B cell (primary cell): ENCODE measurements at regions not wholly inside any gene's neighbourhood (a gene's known extent, or its start where the extent isn't known, plus 50 kb on each side); places are given as distances from the start of the nearest gene placed in this dataset.

Source experiments
- ATAC-seq: fragments of 200-7000 bp; cut with Tn5 transposase; one replicate; pipeline ENCODE4 v1.10.0; 2021; ENCODE audit warnings: low read depth, mild to moderate bottlenecking, moderate number of reproducible peaks, moderate library complexity
- CTCF ChIA-PET: fragments of 350-600 bp; sonication (Branson Sonifier 250); formaldehyde crosslinking; loops from one replicate; lab custom pipeline; 2021; ENCODE audit warnings: antibody characterized with exemption, inconsistent platforms; lab: Charles Lee
- POLR2A ChIA-PET: fragments of 350-600 bp; sonication (Branson Sonifier 250); formaldehyde crosslinking; loops from one replicate; lab custom pipeline; 2021; ENCODE audit warnings: antibody characterized with exemption; lab: Charles Lee
- DNase-seq: peaks from one replicate; pipeline ENCODE4 v3.0.0; 2013
- H2AFZ ChIP-seq: 2 replicates; pipeline ENCODE4 v1.6.1; 2012; ENCODE audit warnings: mild to moderate bottlenecking, low read depth, low read length; ENCODE audit not compliant: insufficient read depth, poor library complexity, severe bottlenecking
- H3K27ac ChIP-seq, 2 donors: 1 replicate in 1 of 2; 2 replicates in 1 of 2; pipeline ENCODE4 v1.5.1; 2012 to 2013; ENCODE audit warnings: low read length in 2 of 2, mild to moderate bottlenecking in 2 of 2, moderate library complexity in 1 of 2
- H3K27me3 ChIP-seq, 4 experiments: fragments of 200-600 bp in 1 of 4; sonication (generic) in 1 of 4; replicated peaks in 1 of 4; 1 replicate in 2 of 4; 2 replicates in 2 of 4; pipeline versions ENCODE4 v1.6.1 to v1.7.0; 2013 to 2016; ENCODE audit warnings: low read length in 3 of 4, mild to moderate bottlenecking in 2 of 4, mixed read lengths in 1 of 4, moderate library complexity in 1 of 4; ENCODE audit not compliant: insufficient read depth in 4 of 4, control insufficient read depth in 3 of 4; ENCODE audit errors: control extremely low read depth in 1 of 4
- H3K36me3 ChIP-seq, 2 experiments: replicated peaks in 1 of 2; 1 replicate in 1 of 2; 2 replicates in 1 of 2; pipeline versions ENCODE4 v1.6.1 to v1.7.1; 2013; ENCODE audit warnings: low read length in 1 of 2; ENCODE audit not compliant: insufficient read depth in 2 of 2, control insufficient read depth in 1 of 2; ENCODE audit errors: control extremely low read depth in 1 of 2, extremely low read depth in 1 of 2
- H3K4me1 ChIP-seq, 2 donors: fragments of 200-600 bp in 1 of 2; sonication (generic) in 1 of 2; 1 replicate in 1 of 2; 2 replicates in 1 of 2; pipeline versions ENCODE4 v1.5.1 to v1.6.1; 2013 to 2017; ENCODE audit warnings: low read length in 2 of 2; ENCODE audit not compliant: control insufficient read depth in 2 of 2, insufficient read depth in 2 of 2
- H3K4me2 ChIP-seq: replicated peaks from 2 replicates; pipeline ENCODE3; 2012; ENCODE audit warnings: mild to moderate bottlenecking, low read depth, low read length; ENCODE audit not compliant: poor library complexity, severe bottlenecking
- H3K4me3 ChIP-seq, 5 experiments: fragments of 200-600 bp in 1 of 5; sonication (generic) in 1 of 5; 1 replicate in 3 of 5; 2 replicates in 2 of 5; pipeline versions ENCODE4 v1.5.1 to v1.7.0; 2011 to 2016; ENCODE audit warnings: low read length in 4 of 5, mild to moderate bottlenecking in 4 of 5, low read depth in 2 of 5, control low read depth in 1 of 5, moderate library complexity in 1 of 5; ENCODE audit not compliant: insufficient read depth in 1 of 5; ENCODE audit errors: control extremely low read depth in 1 of 5, extremely low read depth in 1 of 5
- H3K79me2 ChIP-seq: fragments of 200-600 bp; sonication (generic); one replicate; pipeline ENCODE4 v1.6.0; 2016; ENCODE audit warnings: low read length; ENCODE audit not compliant: control insufficient read depth, insufficient read depth
- H3K9ac ChIP-seq: fragments of 200-600 bp; sonication (generic); 2 replicates; pipeline ENCODE4 v1.6.1; 2017; ENCODE audit warnings: mild to moderate bottlenecking, low read length, moderate library complexity
- H3K9me3 ChIP-seq, 3 donors: one replicate each; pipeline versions ENCODE4 v1.6.1 to v1.7.1; 2013; ENCODE audit warnings: low read length in 2 of 3; ENCODE audit not compliant: control insufficient read depth in 2 of 3, insufficient read depth in 1 of 3; ENCODE audit errors: control extremely low read depth in 1 of 3
- H4K20me1 ChIP-seq: 2 replicates; pipeline ENCODE4 v1.6.0; 2012; ENCODE audit warnings: mild to moderate bottlenecking, low read length; ENCODE audit not compliant: insufficient read depth, control insufficient read depth, poor library complexity, severe bottlenecking
- H3K27ac Mint-ChIP-seq: one replicate; pipeline ENCODE4 v1.8.0; 2021; ENCODE audit warnings: mixed read lengths
- H3K27me3 Mint-ChIP-seq: one replicate; pipeline ENCODE4 v1.8.0; 2021; ENCODE audit warnings: mixed read lengths
- H3K4me1 Mint-ChIP-seq: one replicate; pipeline ENCODE4 v1.8.0; 2021; ENCODE audit warnings: mixed read lengths
- H3K4me3 Mint-ChIP-seq: one replicate; pipeline ENCODE4 v1.8.0; 2021; ENCODE audit warnings: mixed read lengths
- H3K9me3 Mint-ChIP-seq: one replicate; pipeline ENCODE4 v1.8.0; 2022; ENCODE audit warnings: mixed read lengths; ENCODE audit not compliant: insufficient read depth
- EZH2 ChIP-seq: IDR thresholded peaks from 2 replicates; pipeline ENCODE4 v1.6.1; 2012; ENCODE audit warnings: borderline replicate concordance, low read depth, mild to moderate bottlenecking, moderate library complexity, low read length; ENCODE audit not compliant: insufficient read depth, poor library complexity, severe bottlenecking
- WGBS: methylation state at CpG from one replicate; pipeline ENCODE4 v1.1.5; 2013; ENCODE audit warnings: missing lambda C conversion rate; ENCODE audit not compliant: insufficient coverage; 5-methylcytosine and 5-hydroxymethylcytosine counted together
- intact Hi-C: fragments of 100-400 bp; cut with micrococcal nuclease; formaldehyde crosslinking; loops from one replicate; pipeline ENCODE4 v1.10.0; 2022
- TF ChIP-seq, protein P1 (sequence below): fragments of 200-600 bp; IDR thresholded peaks from one replicate; pipeline ENCODE4 v1.8.0; 2022; ENCODE audit warnings: antibody characterized with exemption, mild to moderate bottlenecking

DNA sequence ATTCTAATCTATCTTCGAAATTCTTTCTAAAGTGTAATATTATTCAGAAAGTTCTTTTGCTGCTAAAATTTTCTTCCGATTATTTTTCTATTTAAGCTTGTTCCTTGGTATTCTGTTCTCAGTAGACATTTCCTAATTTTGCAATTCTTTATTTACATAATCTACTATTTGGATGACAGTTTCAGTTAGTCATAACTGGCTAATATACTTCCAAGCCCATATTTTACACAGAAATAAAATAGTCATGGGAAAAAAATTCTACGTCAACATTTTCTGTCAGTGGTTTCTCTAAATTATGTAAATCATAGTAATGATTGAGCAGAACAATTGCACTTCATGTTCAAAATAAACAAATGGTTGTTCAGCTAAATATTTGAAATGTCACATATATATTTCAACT, 178.0 kb upstream of the ANKRD50 start:
- Histone ChIP-seq H2AFZ (no peak overlapping the region), H3K4me1 (no peaks in the 10 kb centered on the region), H3K27me3 (no peaks in the 10 kb centered on the region), H3K4me2 (no peak overlapping the region), H3K79me2 (no peaks in the 10 kb centered on the region), H4K20me1 (no peaks in the 10 kb centered on the region), H3K36me3 (no peaks in the 10 kb centered on the region), H3K27ac (no peak overlapping the region), H3K9me3 (no peaks in the 10 kb centered on the region), H3K4me3 (no peak overlapping the region), H3K9ac (no peak overlapping the region)
- Mint-ChIP-seq H3K4me3 (no peak overlapping the region), H3K9me3 (peaks cover 2% of the 10 kb centered on the region), H3K4me1 (no peaks in the 10 kb centered on the region), H3K27me3 (no peaks in the 10 kb centered on the region), H3K27ac (no peak overlapping the region)
- POLR2A ChIA-PET: no interaction called here
- ATAC-seq (no peak), DNase-seq (no peak)
- TF ChIP-seq EZH2: no peak
- TF ChIP-seq, protein P1, sequence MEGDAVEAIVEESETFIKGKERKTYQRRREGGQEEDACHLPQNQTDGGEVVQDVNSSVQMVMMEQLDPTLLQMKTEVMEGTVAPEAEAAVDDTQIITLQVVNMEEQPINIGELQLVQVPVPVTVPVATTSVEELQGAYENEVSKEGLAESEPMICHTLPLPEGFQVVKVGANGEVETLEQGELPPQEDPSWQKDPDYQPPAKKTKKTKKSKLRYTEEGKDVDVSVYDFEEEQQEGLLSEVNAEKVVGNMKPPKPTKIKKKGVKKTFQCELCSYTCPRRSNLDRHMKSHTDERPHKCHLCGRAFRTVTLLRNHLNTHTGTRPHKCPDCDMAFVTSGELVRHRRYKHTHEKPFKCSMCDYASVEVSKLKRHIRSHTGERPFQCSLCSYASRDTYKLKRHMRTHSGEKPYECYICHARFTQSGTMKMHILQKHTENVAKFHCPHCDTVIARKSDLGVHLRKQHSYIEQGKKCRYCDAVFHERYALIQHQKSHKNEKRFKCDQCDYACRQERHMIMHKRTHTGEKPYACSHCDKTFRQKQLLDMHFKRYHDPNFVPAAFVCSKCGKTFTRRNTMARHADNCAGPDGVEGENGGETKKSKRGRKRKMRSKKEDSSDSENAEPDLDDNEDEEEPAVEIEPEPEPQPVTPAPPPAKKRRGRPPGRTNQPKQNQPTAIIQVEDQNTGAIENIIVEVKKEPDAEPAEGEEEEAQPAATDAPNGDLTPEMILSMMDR: no peak
- no CpG with 5 or more reads among the region's 3 CpGs for WGBS
- CTCF ChIA-PET: no interaction called here
- intact Hi-C loops: no loop called here

DNA sequence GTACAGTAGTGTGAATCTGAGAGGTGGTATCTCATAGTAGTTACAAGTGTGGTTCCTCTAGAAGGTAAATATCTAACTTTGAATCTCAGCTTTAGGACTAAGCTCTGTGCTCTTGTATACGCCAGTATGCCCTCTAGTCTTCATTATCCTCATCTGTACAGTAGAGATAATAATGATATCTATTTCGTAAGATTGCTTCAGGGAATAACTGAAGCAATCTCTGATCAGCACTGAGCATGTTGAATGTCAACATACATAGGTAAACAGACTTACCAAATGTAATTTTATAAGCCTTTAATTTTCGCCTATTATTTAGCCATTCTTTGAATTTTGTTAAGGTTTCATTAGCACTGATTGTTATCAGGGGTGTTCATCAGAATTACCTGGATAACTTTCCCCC, 175.2 kb upstream of the ANKRD50 start:
- Histone ChIP-seq H3K27me3 (no peaks in the 10 kb centered on the region), H3K27ac (no peak overlapping the region), H3K4me3 (no peak overlapping the region), H3K36me3 (no peaks in the 10 kb centered on the region), H4K20me1 (no peaks in the 10 kb centered on the region), H3K79me2 (no peaks in the 10 kb centered on the region), H3K9me3 (no peaks in the 10 kb centered on the region), H3K9ac (no peak overlapping the region), H2AFZ (no peak overlapping the region), H3K4me1 (no peaks in the 10 kb centered on the region), H3K4me2 (no peak overlapping the region)
- CTCF ChIA-PET: no interaction called here
- DNase-seq: no peak
- Mint-ChIP-seq H3K4me1 (no peaks in the 10 kb centered on the region), H3K27ac (no peak overlapping the region), H3K9me3 (no peaks in the 10 kb centered on the region), H3K4me3 (no peak overlapping the region), H3K27me3 (no peaks in the 10 kb centered on the region)
- no peak for ATAC-seq
- TF ChIP-seq EZH2: no peak
- TF ChIP-seq, protein P1: no peak
- POLR2A ChIA-PET: no interaction called here
- no CpG with 5 or more reads among the region's 3 CpGs for WGBS
- intact Hi-C loops: no loop called here
